Peyer's patch (tissue), 4 donors: ENCODE measurements at regions not wholly inside any gene's neighbourhood (a gene's known extent, or its start where the extent isn't known, plus 50 kb on each side); places are given as distances from the start of the nearest gene placed in this dataset.

Experiments
- POLR2A ChIP-seq, 2 donors: fragments of 450-650 bp; IDR thresholded peaks; one replicate each; pipeline ENCODE4 v1.5.1; 2017; ENCODE audit warnings: antibody characterized with exemption in 2 of 2, mild to moderate bottlenecking in 2 of 2, moderate library complexity in 2 of 2
- TF ChIP-seq, protein P1 (sequence below), 6 experiments: fragments of 450-650 bp in 4 of 6; fragments of 200-600 bp in 2 of 6; sonication (generic) in 1 of 6; IDR thresholded peaks; one replicate each; pipeline ENCODE4 v1.5.1; 2017 to 2019; ENCODE audit warnings: antibody characterized with exemption in 6 of 6, mild to moderate bottlenecking in 3 of 6, moderate library complexity in 1 of 6

DNA sequence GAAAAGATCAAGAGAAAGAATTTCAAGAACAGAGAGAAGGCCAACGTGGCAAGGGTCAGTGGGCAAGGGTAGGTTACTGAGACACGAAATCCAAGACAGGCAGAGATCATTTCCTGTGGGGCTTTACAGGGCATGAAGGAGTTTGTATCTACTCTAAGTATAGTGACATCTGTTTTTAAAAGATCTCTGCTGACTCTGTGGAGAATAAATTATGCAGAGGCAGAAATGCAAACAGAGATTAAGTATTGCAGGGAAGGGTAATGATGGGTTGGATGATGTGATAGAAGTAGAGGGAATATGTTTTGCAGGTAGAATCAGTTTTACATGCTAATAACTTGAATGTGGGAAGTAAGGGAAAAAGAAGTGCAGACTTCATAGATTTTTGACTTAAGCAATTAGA is 243.5 kb downstream of the FRK start:
- TF ChIP-seq, protein P1, sequence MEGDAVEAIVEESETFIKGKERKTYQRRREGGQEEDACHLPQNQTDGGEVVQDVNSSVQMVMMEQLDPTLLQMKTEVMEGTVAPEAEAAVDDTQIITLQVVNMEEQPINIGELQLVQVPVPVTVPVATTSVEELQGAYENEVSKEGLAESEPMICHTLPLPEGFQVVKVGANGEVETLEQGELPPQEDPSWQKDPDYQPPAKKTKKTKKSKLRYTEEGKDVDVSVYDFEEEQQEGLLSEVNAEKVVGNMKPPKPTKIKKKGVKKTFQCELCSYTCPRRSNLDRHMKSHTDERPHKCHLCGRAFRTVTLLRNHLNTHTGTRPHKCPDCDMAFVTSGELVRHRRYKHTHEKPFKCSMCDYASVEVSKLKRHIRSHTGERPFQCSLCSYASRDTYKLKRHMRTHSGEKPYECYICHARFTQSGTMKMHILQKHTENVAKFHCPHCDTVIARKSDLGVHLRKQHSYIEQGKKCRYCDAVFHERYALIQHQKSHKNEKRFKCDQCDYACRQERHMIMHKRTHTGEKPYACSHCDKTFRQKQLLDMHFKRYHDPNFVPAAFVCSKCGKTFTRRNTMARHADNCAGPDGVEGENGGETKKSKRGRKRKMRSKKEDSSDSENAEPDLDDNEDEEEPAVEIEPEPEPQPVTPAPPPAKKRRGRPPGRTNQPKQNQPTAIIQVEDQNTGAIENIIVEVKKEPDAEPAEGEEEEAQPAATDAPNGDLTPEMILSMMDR (IDR thresholded peaks at IDR 0.05) = no peak
- no peak for TF ChIP-seq POLR2A (IDR thresholded peaks at IDR 0.05)
